ENCODE measurements at regions not wholly inside any gene's neighbourhood (a gene's known extent, or its start where the extent isn't known, plus 50 kb on each side); places are given as distances from the start of the nearest gene placed in this dataset.

DNA sequence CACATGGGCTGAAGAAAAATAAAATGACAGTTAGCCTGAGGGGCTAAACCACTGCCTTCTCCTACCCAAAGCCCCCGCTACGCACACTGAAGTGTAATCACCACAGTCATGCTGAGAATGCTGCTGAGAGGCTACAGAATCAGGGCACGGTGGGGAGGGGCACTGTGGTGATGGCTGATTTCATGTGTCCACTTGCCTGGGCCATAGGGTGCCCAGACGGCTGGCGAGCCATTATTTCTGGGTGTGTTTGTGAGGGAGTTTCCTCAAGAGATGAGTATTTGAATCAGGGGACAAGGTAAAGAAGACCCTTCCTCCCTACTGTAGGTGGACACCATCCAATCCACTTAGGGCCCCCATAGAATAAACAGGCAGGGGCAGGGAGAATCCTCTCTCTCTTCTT lies 1313.2 kb downstream of the TBC1D22A start:
- ATAC-seq (no peak), FAIRE-seq (no peak), DNase-seq (ENCODE audit: low spot score) (no peak)
- CTCF ChIA-PET (ENCODE audit: low intra/inter-chr PET ratio, low total read pairs): no interaction called here
- Histone ChIP-seq H3K4me2 (ENCODE audit: low read depth, low read length) (no peak overlapping the region), H3K36me3 (replicated peaks in 1 of 2; ENCODE audit: control insufficient read depth in 1 of 2, insufficient read depth in 2 of 2, low read length in 2 of 2) (no peaks in the 10 kb centered on the region), H3K9me3 (ENCODE audit: low read length) (no peaks in the 10 kb centered on the region), H3K27ac (ENCODE audit: extremely low read length, insufficient read depth, low read length) (no peak overlapping the region), H3K4me1 (ENCODE audit: insufficient read depth, low read length) (no peaks in the 10 kb centered on the region), H2AFZ (ENCODE audit: low read length) (no peak overlapping the region), H3K27me3 (ENCODE audit: control insufficient read depth in 1 of 2, insufficient read depth in 2 of 2, low read length in 2 of 2) (peaks cover 3 to 7% of the 10 kb centered on the region in 2 experiments; a peak in 4 of 5 replicates), H3K79me2 (ENCODE audit: insufficient read depth, low read length) (no peaks in the 10 kb centered on the region), H3K4me3 (replicated peaks in 1 of 3; ENCODE audit: insufficient read depth in 1 of 3, low read depth in 2 of 3, low read length in 3 of 3) (no peak overlapping the region), H4K20me1 (ENCODE audit: insufficient read depth, low read length) (no peaks in the 10 kb centered on the region), H3K9ac (ENCODE audit: insufficient read depth, low read depth, low read length) (no peak overlapping the region)
- 0% methylated on average over 2 of the region's 5 CpGs for WGBS (ENCODE audit: low lambda C conversion rate)
- POLR2A ChIA-PET: no interaction called here
- in situ Hi-C loops (cut with HindIII; ENCODE audit: extremely low pct_ligation_motif_present, low pct_unique_long_range_greater_than_20kb) (no loop called here), intact Hi-C loops (cut with micrococcal nuclease; ENCODE audit: unreplicated experiment) (no loop called here)
- BruUV-seq (replicated peaks): no TSS peak
- no peak for TF ChIP-seq ZNF263 (CRISPR knock-in tag; IDR thresholded peaks at IDR 0.05)
- no peak for TF ChIP-seq ZNF841 (CRISPR knock-in tag; IDR thresholded peaks at IDR 0.05; ENCODE audit: borderline replicate concordance)
- TF ChIP-seq, protein P1, sequence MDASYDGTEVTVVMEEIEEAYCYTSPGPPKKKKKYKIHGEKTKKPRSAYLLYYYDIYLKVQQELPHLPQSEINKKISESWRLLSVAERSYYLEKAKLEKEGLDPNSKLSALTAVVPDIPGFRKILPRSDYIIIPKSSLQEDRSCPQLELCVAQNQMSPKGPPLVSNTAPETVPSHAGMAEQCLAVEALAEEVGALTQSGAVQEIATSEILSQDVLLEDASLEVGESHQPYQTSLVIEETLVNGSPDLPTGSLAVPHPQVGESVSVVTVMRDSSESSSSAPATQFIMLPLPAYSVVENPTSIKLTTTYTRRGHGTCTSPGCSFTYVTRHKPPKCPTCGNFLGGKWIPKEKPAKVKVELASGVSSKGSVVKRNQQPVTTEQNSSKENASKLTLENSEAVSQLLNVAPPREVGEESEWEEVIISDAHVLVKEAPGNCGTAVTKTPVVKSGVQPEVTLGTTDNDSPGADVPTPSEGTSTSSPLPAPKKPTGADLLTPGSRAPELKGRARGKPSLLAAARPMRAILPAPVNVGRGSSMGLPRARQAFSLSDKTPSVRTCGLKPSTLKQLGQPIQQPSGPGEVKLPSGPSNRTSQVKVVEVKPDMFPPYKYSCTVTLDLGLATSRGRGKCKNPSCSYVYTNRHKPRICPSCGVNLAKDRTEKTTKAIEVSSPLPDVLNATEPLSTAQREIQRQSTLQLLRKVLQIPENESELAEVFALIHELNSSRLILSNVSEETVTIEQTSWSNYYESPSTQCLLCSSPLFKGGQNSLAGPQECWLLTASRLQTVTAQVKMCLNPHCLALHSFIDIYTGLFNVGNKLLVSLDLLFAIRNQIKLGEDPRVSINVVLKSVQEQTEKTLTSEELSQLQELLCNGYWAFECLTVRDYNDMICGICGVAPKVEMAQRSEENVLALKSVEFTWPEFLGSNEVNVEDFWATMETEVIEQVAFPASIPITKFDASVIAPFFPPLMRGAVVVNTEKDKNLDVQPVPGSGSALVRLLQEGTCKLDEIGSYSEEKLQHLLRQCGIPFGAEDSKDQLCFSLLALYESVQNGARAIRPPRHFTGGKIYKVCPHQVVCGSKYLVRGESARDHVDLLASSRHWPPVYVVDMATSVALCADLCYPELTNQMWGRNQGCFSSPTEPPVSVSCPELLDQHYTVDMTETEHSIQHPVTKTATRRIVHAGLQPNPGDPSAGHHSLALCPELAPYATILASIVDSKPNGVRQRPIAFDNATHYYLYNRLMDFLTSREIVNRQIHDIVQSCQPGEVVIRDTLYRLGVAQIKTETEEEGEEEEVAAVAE (CRISPR knock-in tag; IDR thresholded peaks at IDR 0.05; ENCODE audit: borderline replicate concordance): no peak
- TF ChIP-seq SIN3A (IDR thresholded peaks at IDR 0.05; ENCODE audit: borderline replicate concordance, low read depth, low read length): no peak
- TF ChIP-seq ZBTB38 (CRISPR knock-in tag; IDR thresholded peaks at IDR 0.05): no peak
- no peak for TF ChIP-seq NPAS2 (CRISPR knock-in tag; IDR thresholded peaks at IDR 0.05; ENCODE audit: borderline replicate concordance)
- TF ChIP-seq HOXA7 (CRISPR knock-in tag; IDR thresholded peaks at IDR 0.05): no peak
- TF ChIP-seq PRPF4 (IDR thresholded peaks at IDR 0.05; ENCODE audit: low read depth, low read length, poor library complexity, severe bottlenecking): no peak

Data from HepG2 (cell line).